Activated naive CD8-positive, alpha-beta T cell treated with anti-CD3 and anti-CD28 coated beads for 36 hours (primary cell): ENCODE measurements at regions not wholly inside any gene's neighbourhood (a gene's known extent, or its start where the extent isn't known, plus 50 kb on each side); places are given as distances from the start of the nearest gene placed in this dataset.
"Not testable (repeated sequence)": the region's sequence is repeated elsewhere in the genome, so short reads cannot be mapped to it uniquely, and the experiment has no call there.

Source experiments
- DNase-seq: peaks from one replicate; pipeline ENCODE4 v3.0.0; 2021
- H3K27ac Mint-ChIP-seq: one replicate; pipeline ENCODE4 v1.8.0; 2022; ENCODE audit warnings: mild to moderate bottlenecking, moderate library complexity, mixed read lengths
- H3K27me3 Mint-ChIP-seq: one replicate; pipeline ENCODE4 v1.8.0; 2022; ENCODE audit warnings: mild to moderate bottlenecking, mixed read lengths
- H3K36me3 Mint-ChIP-seq: one replicate; pipeline ENCODE4 v1.8.0; 2021; ENCODE audit warnings: mild to moderate bottlenecking, mixed read lengths
- H3K4me1 Mint-ChIP-seq: one replicate; pipeline ENCODE4 v1.8.0; 2021; ENCODE audit warnings: mixed read lengths
- H3K4me3 Mint-ChIP-seq: one replicate; pipeline ENCODE4 v1.8.0; 2022; ENCODE audit warnings: mild to moderate bottlenecking, moderate library complexity, mixed read lengths
- H3K9me3 Mint-ChIP-seq: one replicate; pipeline ENCODE4 v1.8.0; 2022; ENCODE audit warnings: mixed read lengths

- not testable (repeated sequence) for H3K4me1 Mint-ChIP-seq, H3K27me3 Mint-ChIP-seq
Measured at GRCh38 chr4:66360395-66360794, 690.1 kb upstream of the EPHA5 start.

DNA sequence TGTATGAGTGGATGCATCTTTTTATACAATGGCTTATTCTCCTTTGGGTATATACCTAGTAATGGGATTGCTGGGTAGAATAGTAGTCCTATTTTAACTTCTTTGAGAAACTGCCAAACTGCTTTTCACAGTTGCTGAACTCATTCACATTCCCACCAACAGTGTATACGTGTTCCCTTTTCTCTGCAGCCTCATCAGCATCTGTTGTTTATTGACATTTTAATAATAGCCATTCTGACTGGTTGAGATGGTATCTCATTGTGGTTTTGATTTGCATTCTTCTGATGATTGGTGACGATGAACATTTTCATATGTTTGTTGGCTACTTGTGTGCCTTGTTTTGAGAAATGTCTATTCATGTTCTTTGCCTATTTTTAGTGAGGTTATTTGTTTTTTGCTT, 687.0 kb upstream of the EPHA5 start:
- no peak for DNase-seq

More at GRCh38 chr4:66360395-66360794, 690.1 kb upstream of the EPHA5 start:
- H3K9me3 Mint-ChIP-seq, H3K27ac Mint-ChIP-seq, DNase-seq, H3K36me3 Mint-ChIP-seq, H3K4me3 Mint-ChIP-seq: not testable (repeated sequence)

GRCh38 chr4:66355328-66355727, 685.0 kb upstream of the EPHA5 start:
- H3K27ac Mint-ChIP-seq: no peak overlapping the region
- H3K36me3 Mint-ChIP-seq: no peaks in the 10 kb centered on the region
- no peak for DNase-seq
- H3K9me3 Mint-ChIP-seq: peaks cover 13% of the 10 kb centered on the region
- no peaks in the 10 kb centered on the region for H3K27me3 Mint-ChIP-seq
- no peak overlapping the region for H3K4me3 Mint-ChIP-seq
- H3K4me1 Mint-ChIP-seq: no peaks in the 10 kb centered on the region

More for the DNA sequence above, 687.0 kb upstream of the EPHA5 start:
- no peaks in the 10 kb centered on the region for H3K4me1 Mint-ChIP-seq
- no peak overlapping the region for H3K27ac Mint-ChIP-seq
- H3K36me3 Mint-ChIP-seq: no peaks in the 10 kb centered on the region
- H3K4me3 Mint-ChIP-seq: no peak overlapping the region
- no peaks in the 10 kb centered on the region for H3K27me3 Mint-ChIP-seq
- peaks cover 12% of the 10 kb centered on the region for H3K9me3 Mint-ChIP-seq

DNA sequence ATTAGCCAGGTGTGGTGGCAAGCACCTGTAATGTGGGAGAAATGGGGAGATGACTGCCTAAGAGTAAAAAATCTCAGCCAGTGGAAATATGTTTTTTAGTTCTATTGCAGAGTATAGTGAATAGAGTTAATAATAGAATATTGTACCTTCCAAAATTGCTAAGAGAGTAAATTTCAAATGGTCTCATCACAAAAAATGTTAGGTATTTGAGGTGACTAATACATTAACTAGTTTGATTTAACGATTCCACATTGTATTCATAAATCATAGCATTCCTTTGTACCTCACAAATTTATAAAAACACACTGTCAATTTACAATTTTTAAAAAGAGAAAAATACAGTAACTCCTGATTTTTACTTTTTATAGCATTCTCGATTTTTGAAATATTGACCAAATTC, 681.5 kb upstream of the EPHA5 start:
- Mint-ChIP-seq H3K4me1 (no peaks in the 10 kb centered on the region), H3K4me3 (no peak overlapping the region), H3K9me3 (peaks cover 14% of the 10 kb centered on the region), H3K36me3 (no peaks in the 10 kb centered on the region), H3K27ac (no peak overlapping the region), H3K27me3 (no peaks in the 10 kb centered on the region)
- DNase-seq: no peak

DNA sequence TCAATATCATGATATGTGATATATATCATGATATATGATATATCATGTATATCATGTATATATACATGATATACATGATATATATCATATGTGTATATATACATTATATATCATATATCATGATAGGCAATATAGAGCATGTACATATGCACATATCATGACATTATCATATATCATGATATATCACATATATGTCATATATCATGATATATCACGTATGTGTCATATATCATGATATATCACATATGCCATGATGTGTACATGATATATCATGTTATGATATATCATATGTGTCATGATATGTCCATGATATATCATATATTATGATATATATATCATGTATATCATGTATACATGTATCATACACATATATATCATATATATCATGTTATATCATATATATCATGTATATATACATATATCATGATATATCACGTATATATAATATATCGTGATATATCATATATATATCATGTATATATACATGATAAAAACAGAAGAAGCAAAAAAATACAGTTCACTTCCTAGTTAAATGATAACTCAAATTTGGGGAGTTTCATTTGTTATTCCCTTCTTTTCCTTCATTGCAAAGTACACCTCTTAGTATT, 670.1 kb upstream of the EPHA5 start:
- H3K36me3 Mint-ChIP-seq: no peaks in the 10 kb centered on the region
- H3K9me3 Mint-ChIP-seq: peaks cover 8% of the 10 kb centered on the region
- no peak overlapping the region for H3K27ac Mint-ChIP-seq
- H3K4me1 Mint-ChIP-seq: no peaks in the 10 kb centered on the region
- H3K27me3 Mint-ChIP-seq: no peaks in the 10 kb centered on the region
- H3K4me3 Mint-ChIP-seq: no peak overlapping the region
- DNase-seq: no peak

DNA sequence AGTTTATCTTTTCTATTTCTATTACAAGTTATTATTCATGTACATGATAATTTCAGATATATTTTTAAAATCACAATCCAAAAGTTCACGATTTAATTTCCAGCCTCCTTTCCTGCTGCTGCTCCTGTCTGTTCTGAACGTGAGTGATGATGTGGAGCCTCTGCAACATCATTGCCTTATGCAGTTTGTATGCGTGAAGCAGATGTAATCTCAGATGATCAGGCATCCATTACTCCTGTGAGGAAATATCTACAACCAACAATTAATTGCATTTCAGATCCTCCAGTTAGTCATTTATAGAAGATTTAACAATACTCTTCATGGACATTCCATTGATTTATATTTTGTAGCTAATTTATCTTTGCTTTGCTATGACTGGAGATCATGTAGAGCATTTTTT, 668.7 kb upstream of the EPHA5 start:
- peaks cover 8% of the 10 kb centered on the region for H3K9me3 Mint-ChIP-seq

DNA sequence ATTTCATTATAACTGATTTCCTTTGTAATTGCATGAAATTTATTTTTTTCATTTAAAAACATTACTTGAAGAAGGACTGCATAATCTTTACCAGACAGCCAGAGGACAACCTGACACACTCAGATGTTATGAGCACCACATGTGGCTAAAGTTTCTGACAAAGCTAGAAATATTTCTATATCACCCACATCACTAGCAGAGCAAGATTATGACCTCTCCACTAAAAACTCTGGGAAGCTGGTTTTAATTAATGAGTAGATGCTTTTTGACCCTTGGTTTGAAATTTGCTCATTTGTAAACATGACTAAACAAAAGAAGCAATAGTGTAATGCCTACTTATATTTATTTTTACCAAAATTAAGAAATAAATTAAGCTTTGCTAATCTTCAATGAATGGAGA, 661.5 kb upstream of the EPHA5 start:
- Mint-ChIP-seq H3K4me1 (no peaks in the 10 kb centered on the region), H3K4me3 (no peak overlapping the region), H3K9me3 (no peaks in the 10 kb centered on the region), H3K27ac (no peak overlapping the region), H3K27me3 (no peaks in the 10 kb centered on the region), H3K36me3 (no peaks in the 10 kb centered on the region)
- DNase-seq: no peak

More for the DNA sequence above, 668.7 kb upstream of the EPHA5 start:
- H3K4me1 Mint-ChIP-seq: no peaks in the 10 kb centered on the region
- no peak for DNase-seq
- H3K27ac Mint-ChIP-seq: no peak overlapping the region
- H3K36me3 Mint-ChIP-seq: no peaks in the 10 kb centered on the region
- no peaks in the 10 kb centered on the region for H3K27me3 Mint-ChIP-seq
- no peak overlapping the region for H3K4me3 Mint-ChIP-seq

DNA sequence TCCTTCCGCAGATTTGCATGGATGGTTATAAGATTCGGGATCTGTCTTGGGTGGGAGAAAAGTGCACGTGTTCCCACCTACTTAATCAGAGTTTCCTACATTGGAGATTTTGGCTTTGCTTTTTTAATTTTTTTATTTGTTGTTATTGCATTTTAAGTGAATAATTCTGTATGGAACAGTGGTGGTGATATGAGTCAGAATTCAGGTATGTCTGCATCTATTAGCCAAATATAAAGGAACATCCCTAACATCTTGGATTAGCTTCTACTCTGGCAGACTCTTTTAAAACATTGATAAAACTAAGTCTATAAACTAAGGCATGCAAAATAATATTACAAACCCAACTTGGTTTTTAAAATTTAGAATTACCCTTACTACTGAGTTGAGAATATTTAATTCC, 659.8 kb upstream of the EPHA5 start:
- Mint-ChIP-seq H3K36me3 (no peaks in the 10 kb centered on the region), H3K27me3 (no peaks in the 10 kb centered on the region), H3K9me3 (peaks cover 1% of the 10 kb centered on the region), H3K4me3 (no peak overlapping the region), H3K27ac (no peak overlapping the region), H3K4me1 (no peaks in the 10 kb centered on the region)
- no peak for DNase-seq

- Mint-ChIP-seq H3K36me3 (no peaks in the 10 kb centered on the region), H3K27me3 (no peaks in the 10 kb centered on the region), H3K4me3 (no peak overlapping the region), H3K27ac (no peak overlapping the region), H3K4me1 (no peaks in the 10 kb centered on the region), H3K9me3 (peaks cover 1% of the 10 kb centered on the region)
- no peak for DNase-seq
Measured at GRCh38 chr4:66328803-66329574, 658.7 kb upstream of the EPHA5 start.

DNA sequence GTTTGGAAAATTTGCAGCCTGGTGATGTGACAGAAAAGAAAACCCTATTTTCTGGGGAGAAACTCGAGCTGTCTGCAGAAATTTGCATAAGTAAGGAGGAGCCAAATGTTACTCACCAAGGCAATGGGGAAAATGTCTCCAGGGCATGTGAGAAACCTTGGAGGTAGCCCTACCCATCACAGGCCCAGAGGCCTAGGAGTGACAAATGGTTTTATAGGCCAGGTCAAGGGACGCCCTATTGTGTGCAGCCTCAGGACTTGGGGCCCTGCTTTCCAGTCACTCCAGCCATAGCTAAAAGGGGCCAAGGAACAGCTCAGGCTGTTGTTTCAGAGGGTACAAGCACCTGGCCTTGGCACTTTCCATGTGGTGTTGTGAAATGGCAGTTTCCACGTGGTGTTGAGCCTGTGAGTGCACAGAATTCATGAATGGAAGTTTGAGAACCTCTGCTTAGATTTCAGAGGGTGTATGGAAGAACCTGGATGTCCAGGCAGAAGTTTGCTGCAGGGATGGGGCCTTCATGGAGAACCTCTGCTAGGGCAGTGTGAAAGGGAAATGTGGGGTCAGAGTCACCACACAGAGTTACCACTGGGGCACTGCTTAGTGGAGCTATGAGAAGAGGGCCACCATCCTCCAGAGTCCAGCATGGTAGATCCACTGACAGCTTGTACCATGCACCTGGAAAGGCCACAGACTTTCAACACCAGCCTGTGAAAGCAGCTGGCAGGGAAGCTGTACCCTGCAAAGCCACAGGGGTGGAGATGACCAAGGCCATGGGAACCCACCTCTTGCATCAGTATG, 637.6 kb upstream of the EPHA5 start:
- Mint-ChIP-seq H3K9me3 (peaks cover 6% of the 10 kb centered on the region), H3K27ac (no peak overlapping the region), H3K4me3 (no peak overlapping the region), H3K27me3 (no peaks in the 10 kb centered on the region), H3K36me3 (no peaks in the 10 kb centered on the region), H3K4me1 (no peaks in the 10 kb centered on the region)
- DNase-seq: no peak

DNA sequence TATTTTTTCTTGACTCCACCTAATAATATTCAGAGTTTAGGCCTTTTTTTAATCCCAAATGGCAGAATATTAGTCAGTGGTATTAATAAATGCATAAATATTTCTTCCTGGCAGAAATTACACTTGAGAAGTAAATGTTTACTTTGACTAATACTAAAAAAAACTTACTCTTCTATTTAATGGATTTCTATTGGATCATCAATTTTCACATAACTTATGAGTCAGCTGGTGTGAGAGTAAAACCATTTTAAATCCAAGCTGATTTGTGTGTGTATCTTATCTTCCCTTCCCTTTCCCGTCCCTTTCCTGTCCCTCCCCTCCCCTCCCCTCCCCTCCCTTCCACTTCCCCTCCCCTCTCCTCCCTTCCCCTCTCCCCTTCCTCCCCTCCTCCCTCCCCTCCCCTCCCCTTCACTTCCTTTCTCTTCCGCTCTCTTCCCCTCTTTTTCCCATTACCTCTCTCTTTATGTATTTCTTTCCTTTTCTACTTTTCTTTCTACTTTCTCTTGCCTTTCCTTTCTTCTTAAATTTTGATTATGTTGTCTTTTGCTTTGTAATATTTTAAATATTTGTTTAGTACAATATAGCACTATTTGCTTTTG, 630.1 kb upstream of the EPHA5 start:
- H3K4me1 Mint-ChIP-seq: no peaks in the 10 kb centered on the region
- DNase-seq: no peak
- no peak overlapping the region for H3K27ac Mint-ChIP-seq
- H3K9me3 Mint-ChIP-seq: peaks cover 3% of the 10 kb centered on the region
- no peak overlapping the region for H3K4me3 Mint-ChIP-seq
- no peaks in the 10 kb centered on the region for H3K36me3 Mint-ChIP-seq
- no peaks in the 10 kb centered on the region for H3K27me3 Mint-ChIP-seq

- H3K4me3 Mint-ChIP-seq: no peak overlapping the region
- no peaks in the 10 kb centered on the region for H3K27me3 Mint-ChIP-seq
- no peaks in the 10 kb centered on the region for H3K4me1 Mint-ChIP-seq
- no peaks in the 10 kb centered on the region for H3K36me3 Mint-ChIP-seq
- H3K9me3 Mint-ChIP-seq: peaks cover 7% of the 10 kb centered on the region
- no peak overlapping the region for H3K27ac Mint-ChIP-seq
- no peak for DNase-seq
Measured at GRCh38 chr4:66298569-66298968, 628.3 kb upstream of the EPHA5 start.

DNA sequence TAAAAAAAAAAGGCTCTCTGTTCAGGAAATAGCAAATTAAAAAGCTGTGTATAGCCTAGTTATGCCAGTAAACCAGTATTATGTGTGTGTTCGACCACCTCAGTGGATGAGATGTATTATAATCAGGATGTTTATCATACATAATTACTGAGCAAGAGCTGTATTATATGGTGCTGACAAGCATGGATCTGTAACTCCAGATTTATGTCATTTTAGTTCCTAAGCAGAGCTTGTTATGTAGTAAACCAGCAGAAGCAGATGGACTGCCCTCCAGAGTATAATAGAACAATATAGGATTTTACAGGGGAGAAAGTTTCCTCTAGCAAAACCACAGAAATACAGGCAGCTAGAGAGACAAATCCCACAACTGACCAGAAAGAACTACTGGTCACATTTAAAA, 627.4 kb upstream of the EPHA5 start:
- Mint-ChIP-seq H3K27me3 (no peaks in the 10 kb centered on the region), H3K27ac (no peak overlapping the region), H3K36me3 (no peaks in the 10 kb centered on the region), H3K4me1 (no peaks in the 10 kb centered on the region), H3K4me3 (no peak overlapping the region), H3K9me3 (peaks cover 7% of the 10 kb centered on the region)
- no peak for DNase-seq

- Mint-ChIP-seq H3K4me3 (no peak overlapping the region), H3K36me3 (no peaks in the 10 kb centered on the region), H3K4me1 (no peaks in the 10 kb centered on the region), H3K27ac (no peak overlapping the region), H3K9me3 (peaks cover 6% of the 10 kb centered on the region), H3K27me3 (no peaks in the 10 kb centered on the region)
- DNase-seq: no peak
Measured at GRCh38 chr4:66294638-66295037, 624.3 kb upstream of the EPHA5 start.

GRCh38 chr4:66284991-66285451, 614.7 kb upstream of the EPHA5 start:
- Mint-ChIP-seq H3K27me3 (no peaks in the 10 kb centered on the region), H3K36me3 (no peaks in the 10 kb centered on the region), H3K27ac (no peak overlapping the region), H3K9me3 (no peaks in the 10 kb centered on the region), H3K4me1 (no peaks in the 10 kb centered on the region), H3K4me3 (no peak overlapping the region)
- DNase-seq: no peak
